ENCODE measurements at regions not wholly inside any gene's neighbourhood (a gene's known extent, or its start where the extent isn't known, plus 50 kb on each side); places are given as distances from the start of the nearest gene placed in this dataset.

DNA sequence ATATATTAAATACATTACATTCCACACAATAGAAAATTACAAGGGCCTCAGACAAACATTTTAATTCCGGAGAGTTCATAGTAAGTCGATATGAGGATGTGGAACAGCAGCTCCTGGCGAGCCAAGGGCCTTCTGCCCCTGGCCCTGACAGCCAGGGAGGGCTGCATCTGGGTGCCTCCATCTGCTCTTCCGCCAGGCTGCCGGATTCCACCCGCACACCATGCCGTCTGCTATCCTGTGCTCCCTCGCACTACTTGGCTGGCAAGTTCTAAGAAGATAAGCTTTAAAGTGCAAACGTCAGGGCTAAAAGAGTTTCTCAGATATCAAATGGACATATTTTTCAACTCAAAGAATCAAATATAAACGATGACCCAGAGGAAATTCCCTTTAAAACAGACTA lies 656.3 kb upstream of the NOX3 start:
- Histone ChIP-seq H2AK5ac (ENCODE audit: low read depth, low read length) (no peak overlapping the region), H3K18ac (ENCODE audit: low read depth, low read length) (no peak overlapping the region), H3K79me1 (ENCODE audit: low read depth in 1 of 2, low read length in 2 of 2) (no peaks in the 10 kb centered on the region), H3K36me3 (ENCODE audit: control insufficient read depth, insufficient read depth, low read length) (no peaks in the 10 kb centered on the region), H3K27ac (ENCODE audit: insufficient read depth, low read length) (no peak overlapping the region), H4K91ac (ENCODE audit: insufficient read depth, low read depth, low read length) (no peak overlapping the region), H2AK9ac (replicated peaks; ENCODE audit: low read depth, low read length, poor library complexity) (no peak overlapping the region), H3K23ac (ENCODE audit: low read depth, low read length) (no peak overlapping the region), H3K14ac (replicated peaks; ENCODE audit: low read depth, low read length) (no peak overlapping the region), H3K9me1 (ENCODE audit: insufficient read depth, low read length) (no peaks in the 10 kb centered on the region), H3K56ac (ENCODE audit: extremely low read depth, insufficient read depth, low read length) (no peak overlapping the region), H4K8ac (ENCODE audit: low read depth in 2 of 2, low read length in 2 of 2) (no peak overlapping the region), H2BK120ac (ENCODE audit: low read depth, low read length) (no peak overlapping the region), H3K4me3 (ENCODE audit: insufficient read depth, low read depth, low read length) (no peak overlapping the region), H3K9ac (ENCODE audit: low read depth, low read length) (no peak overlapping the region), H3K27me3 (ENCODE audit: control insufficient read depth, insufficient read depth, low read length) (no peaks in the 10 kb centered on the region), H2AFZ (replicated peaks; ENCODE audit: low read length, poor library complexity) (no peak overlapping the region), H2BK15ac (ENCODE audit: low read depth, low read length) (no peak overlapping the region), H3K9me3 (ENCODE audit: control insufficient read depth, insufficient read depth, low read length) (no peaks in the 10 kb centered on the region), H3K4me2 (ENCODE audit: low read depth, low read length) (no peak overlapping the region), H3K4ac (ENCODE audit: low read depth, low read length) (no peak overlapping the region), H2BK5ac (ENCODE audit: low read depth, low read length, poor library complexity, severe bottlenecking) (no peak overlapping the region), H4K5ac (ENCODE audit: low read depth, low read length) (no peak overlapping the region), H4K20me1 (ENCODE audit: insufficient read depth, low read length) (no peaks in the 10 kb centered on the region), H3K4me1 (ENCODE audit: control insufficient read depth, insufficient read depth, low read length) (peaks cover 5% of the 10 kb centered on the region), H2BK20ac (ENCODE audit: low read depth, low read length) (no peak overlapping the region)
- in situ Hi-C loops (cut with MboI; ENCODE audit: low sequenced_read_pairs) (no loop called here), intact Hi-C loops (cut with micrococcal nuclease) (no loop called here), dilution Hi-C loops (cut with HindIII; ENCODE audit: low sequenced_read_pairs, unreplicated experiment) (no loop called here)
- POLR2A ChIA-PET (ENCODE audit: unreplicated experiment) = no interaction called here
- no TSS peak for BruUV-seq (replicated peaks)
- CTCF ChIA-PET = no interaction called here
- no peak for TF ChIP-seq RFX5 (IDR thresholded peaks at IDR 0.05; ENCODE audit: low read depth, low read length)
- WGBS, 2 experiments (ENCODE audit: extremely low coverage in 2 of 2, insufficient read length in 1 of 2) = 47% methylated on average over 3 of the region's 10 CpGs; no CpG with 5 or more reads in 1 of the 2 experiments
- ATAC-seq (ENCODE audit: low read depth) (no peak), DNase-seq (no peak)
